Endothelial cell (in vitro differentiated cells): ENCODE measurements at regions not wholly inside any gene's neighbourhood (a gene's known extent, or its start where the extent isn't known, plus 50 kb on each side); places are given as distances from the start of the nearest gene placed in this dataset.

ENCODE experiments used
- DNase-seq: peaks from one replicate; pipeline ENCODE4 v3.0.0; 2021; ENCODE audit warnings: low spot score
- H3K27ac Mint-ChIP-seq: one replicate; pipeline ENCODE4 v1.8.0; 2021; ENCODE audit warnings: mixed read lengths, inconsistent platforms; ENCODE audit not compliant: unreplicated experiment
- H3K27me3 Mint-ChIP-seq: one replicate; pipeline ENCODE4 v1.8.0; 2021; ENCODE audit warnings: mild to moderate bottlenecking, moderate library complexity, mixed read lengths, inconsistent platforms; ENCODE audit not compliant: unreplicated experiment
- H3K36me3 Mint-ChIP-seq: one replicate; pipeline ENCODE4 v1.8.0; 2021; ENCODE audit warnings: mild to moderate bottlenecking, low read depth, mixed read lengths, inconsistent platforms; ENCODE audit not compliant: unreplicated experiment
- H3K4me1 Mint-ChIP-seq: one replicate; pipeline ENCODE4 v1.8.0; 2021; ENCODE audit warnings: mild to moderate bottlenecking, mixed read lengths, inconsistent platforms; ENCODE audit not compliant: unreplicated experiment
- H3K4me3 Mint-ChIP-seq: one replicate; pipeline ENCODE4 v1.8.0; 2021; ENCODE audit warnings: mild to moderate bottlenecking, mixed read lengths, inconsistent platforms; ENCODE audit not compliant: unreplicated experiment
- H3K9me3 Mint-ChIP-seq: one replicate; pipeline ENCODE4 v1.8.0; 2021; ENCODE audit warnings: mixed read lengths, inconsistent platforms; ENCODE audit not compliant: unreplicated experiment
- CTCF ChIP-seq: fragments of 200-600 bp; sonication (generic); IDR thresholded peaks from one replicate; pipeline ENCODE4 v1.5.0; 2021; ENCODE audit warnings: antibody characterized with exemption; ENCODE audit not compliant: unreplicated experiment

- DNase-seq = no peak
- H3K36me3 Mint-ChIP-seq = no peaks in the 10 kb centered on the region
- no peaks in the 10 kb centered on the region for H3K9me3 Mint-ChIP-seq
- no peak overlapping the region for H3K4me3 Mint-ChIP-seq
- no peak for TF ChIP-seq CTCF
- no peaks in the 10 kb centered on the region for H3K4me1 Mint-ChIP-seq
- no peak overlapping the region for H3K27ac Mint-ChIP-seq
- H3K27me3 Mint-ChIP-seq = peaks cover 3% of the 10 kb centered on the region
Observed at GRCh38 chr9:29753638-29754037, 2180.4 kb upstream of the C9orf72 start.

- H3K27ac Mint-ChIP-seq = no peak overlapping the region
- H3K36me3 Mint-ChIP-seq = no peaks in the 10 kb centered on the region
- DNase-seq = no peak
- no peak for TF ChIP-seq CTCF
- no peak overlapping the region for H3K4me3 Mint-ChIP-seq
- no peaks in the 10 kb centered on the region for H3K27me3 Mint-ChIP-seq
- no peaks in the 10 kb centered on the region for H3K9me3 Mint-ChIP-seq
- H3K4me1 Mint-ChIP-seq = no peaks in the 10 kb centered on the region
Observed at GRCh38 chr9:29769019-29769418, 2195.7 kb upstream of the C9orf72 start.

GRCh38 chr9:29773676-29774075 lies 2200.4 kb upstream of the C9orf72 start:
- Mint-ChIP-seq H3K36me3 (no peaks in the 10 kb centered on the region), H3K4me1 (no peaks in the 10 kb centered on the region), H3K4me3 (no peak overlapping the region), H3K27ac (no peak overlapping the region), H3K9me3 (no peaks in the 10 kb centered on the region), H3K27me3 (no peaks in the 10 kb centered on the region)
- DNase-seq = no peak
- no peak for TF ChIP-seq CTCF

GRCh38 chr9:29775491-29775890 lies 2202.2 kb upstream of the C9orf72 start:
- Mint-ChIP-seq H3K36me3 (no peaks in the 10 kb centered on the region), H3K4me3 (no peak overlapping the region), H3K27ac (no peak overlapping the region), H3K9me3 (no peaks in the 10 kb centered on the region), H3K27me3 (no peaks in the 10 kb centered on the region), H3K4me1 (no peaks in the 10 kb centered on the region)
- DNase-seq = no peak
- TF ChIP-seq CTCF = no peak

- TF ChIP-seq CTCF = no peak
- Mint-ChIP-seq H3K4me1 (peaks cover 6% of the 10 kb centered on the region), H3K9me3 (no peaks in the 10 kb centered on the region), H3K27me3 (no peaks in the 10 kb centered on the region), H3K36me3 (no peaks in the 10 kb centered on the region), H3K27ac (no peak overlapping the region), H3K4me3 (no peak overlapping the region)
- no peak for DNase-seq
Observed at GRCh38 chr9:29778281-29778849, 2205.1 kb upstream of the C9orf72 start.
